Calu3 (cell line): ENCODE measurements at regions not wholly inside any gene's neighbourhood (a gene's known extent, or its start where the extent isn't known, plus 50 kb on each side); places are given as distances from the start of the nearest gene placed in this dataset.

Experiments
- BruUV-seq: library from RNA; stranded (reverse); fragments of 400-500 nt; replicated peaks from 2 replicates; lab custom pipeline; 2021; lab: Mats Ljungman, UMichigan
- CTCF ChIA-PET: fragments of 300-600 bp; sonication (Branson Sonifier 250); formaldehyde crosslinking; loops from one replicate; lab custom pipeline; 2022; ENCODE audit warnings: antibody characterized with exemption; lab: Charles Lee
- DNase-seq: peaks from one replicate; pipeline ENCODE4 v3.0.0; 2022
- H3K27ac Mint-ChIP-seq: one replicate; pipeline ENCODE4 v1.8.0; 2022; ENCODE audit warnings: mixed read lengths; ENCODE audit not compliant: unreplicated experiment
- H3K27me3 Mint-ChIP-seq: one replicate; pipeline ENCODE4 v1.8.0; 2022; ENCODE audit warnings: mixed read lengths; ENCODE audit not compliant: unreplicated experiment
- H3K36me3 Mint-ChIP-seq: one replicate; pipeline ENCODE4 v1.8.0; 2022; ENCODE audit warnings: mild to moderate bottlenecking, moderate library complexity, mixed read lengths; ENCODE audit not compliant: insufficient read depth, unreplicated experiment
- H3K4me1 Mint-ChIP-seq: one replicate; pipeline ENCODE4 v1.8.0; 2022; ENCODE audit warnings: mild to moderate bottlenecking, low read depth, mixed read lengths; ENCODE audit not compliant: unreplicated experiment
- H3K4me3 Mint-ChIP-seq: one replicate; pipeline ENCODE4 v1.8.0; 2022; ENCODE audit warnings: mild to moderate bottlenecking, low read depth, moderate library complexity, mixed read lengths; ENCODE audit not compliant: unreplicated experiment
- H3K9me3 Mint-ChIP-seq: one replicate; pipeline ENCODE4 v1.8.0; 2022; ENCODE audit warnings: low read depth, mixed read lengths; ENCODE audit not compliant: unreplicated experiment
- intact Hi-C: fragments of 100-400 bp; cut with micrococcal nuclease; formaldehyde crosslinking; loops from one replicate; pipeline ENCODE4 v1.10.0; 2022; ENCODE audit not compliant: unreplicated experiment
- TF ChIP-seq, protein P1 (sequence below): fragments of 200-600 bp; IDR thresholded peaks from one replicate; pipeline ENCODE4 v1.8.0; 2022; ENCODE audit warnings: antibody characterized with exemption; ENCODE audit not compliant: unreplicated experiment

DNA sequence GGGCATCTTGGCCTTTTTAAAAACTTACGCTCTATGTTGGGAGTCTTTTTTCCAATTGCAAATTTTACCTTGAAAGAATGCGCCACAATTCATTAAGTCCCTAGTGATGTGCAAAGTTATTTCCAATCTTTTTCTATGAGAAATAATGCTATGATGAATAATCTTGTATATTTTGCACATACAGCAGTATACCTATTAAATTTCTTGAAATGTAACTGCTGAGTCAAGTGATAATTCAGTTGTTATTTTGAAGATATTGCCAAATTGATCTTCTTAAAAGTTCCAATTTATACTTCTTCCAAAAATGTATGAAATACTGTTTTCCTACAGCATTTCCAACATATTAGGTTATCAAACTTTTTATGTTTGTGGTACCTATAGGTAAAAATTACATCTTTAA is 92.8 kb upstream of the PPP2R2B start:
- intact Hi-C loops: no loop called here
- CTCF ChIA-PET: interaction anchor here (0.6 kb wide), 1 partner anchor 606 kb away, joined by 9 read pairs; no protein-coding TSS in a partner anchor
- Mint-ChIP-seq H3K4me1 (no peaks in the 10 kb centered on the region), H3K4me3 (no peak overlapping the region), H3K36me3 (no peaks in the 10 kb centered on the region), H3K27me3 (no peaks in the 10 kb centered on the region), H3K9me3 (no peaks in the 10 kb centered on the region), H3K27ac (no peak overlapping the region)
- no peak for DNase-seq
- no TSS peak for BruUV-seq
- TF ChIP-seq, protein P1, sequence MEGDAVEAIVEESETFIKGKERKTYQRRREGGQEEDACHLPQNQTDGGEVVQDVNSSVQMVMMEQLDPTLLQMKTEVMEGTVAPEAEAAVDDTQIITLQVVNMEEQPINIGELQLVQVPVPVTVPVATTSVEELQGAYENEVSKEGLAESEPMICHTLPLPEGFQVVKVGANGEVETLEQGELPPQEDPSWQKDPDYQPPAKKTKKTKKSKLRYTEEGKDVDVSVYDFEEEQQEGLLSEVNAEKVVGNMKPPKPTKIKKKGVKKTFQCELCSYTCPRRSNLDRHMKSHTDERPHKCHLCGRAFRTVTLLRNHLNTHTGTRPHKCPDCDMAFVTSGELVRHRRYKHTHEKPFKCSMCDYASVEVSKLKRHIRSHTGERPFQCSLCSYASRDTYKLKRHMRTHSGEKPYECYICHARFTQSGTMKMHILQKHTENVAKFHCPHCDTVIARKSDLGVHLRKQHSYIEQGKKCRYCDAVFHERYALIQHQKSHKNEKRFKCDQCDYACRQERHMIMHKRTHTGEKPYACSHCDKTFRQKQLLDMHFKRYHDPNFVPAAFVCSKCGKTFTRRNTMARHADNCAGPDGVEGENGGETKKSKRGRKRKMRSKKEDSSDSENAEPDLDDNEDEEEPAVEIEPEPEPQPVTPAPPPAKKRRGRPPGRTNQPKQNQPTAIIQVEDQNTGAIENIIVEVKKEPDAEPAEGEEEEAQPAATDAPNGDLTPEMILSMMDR: no peak

DNA sequence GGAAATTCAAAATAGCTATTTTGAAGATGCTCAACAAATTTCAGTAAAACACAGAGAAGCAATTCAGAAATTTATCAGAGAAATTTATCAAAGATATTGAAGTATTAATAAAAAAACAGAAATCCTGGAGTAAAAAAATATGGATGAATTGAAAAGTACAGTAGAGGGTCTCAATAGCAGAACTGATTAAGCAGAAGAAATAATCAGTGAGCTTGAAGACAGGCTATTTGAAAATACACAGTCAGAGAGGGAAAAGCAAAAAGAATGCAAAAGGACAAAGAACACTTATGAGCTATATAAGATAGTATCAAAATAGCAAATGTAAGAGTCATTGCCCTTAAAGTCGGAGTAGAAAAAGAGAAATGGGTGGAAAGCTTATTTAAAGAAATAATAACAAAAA is 107.9 kb upstream of the PPP2R2B start:
- peaks cover 18% of the 10 kb centered on the region for H3K27me3 Mint-ChIP-seq
- no peak for DNase-seq
- no peak overlapping the region for H3K4me3 Mint-ChIP-seq
- intact Hi-C loops: no loop called here
- H3K36me3 Mint-ChIP-seq: no peaks in the 10 kb centered on the region
- no TSS peak for BruUV-seq
- TF ChIP-seq, protein P1: no peak
- H3K4me1 Mint-ChIP-seq: no peaks in the 10 kb centered on the region
- H3K27ac Mint-ChIP-seq: no peak overlapping the region
- peaks cover 12% of the 10 kb centered on the region for H3K9me3 Mint-ChIP-seq
- CTCF ChIA-PET: no interaction called here

DNA sequence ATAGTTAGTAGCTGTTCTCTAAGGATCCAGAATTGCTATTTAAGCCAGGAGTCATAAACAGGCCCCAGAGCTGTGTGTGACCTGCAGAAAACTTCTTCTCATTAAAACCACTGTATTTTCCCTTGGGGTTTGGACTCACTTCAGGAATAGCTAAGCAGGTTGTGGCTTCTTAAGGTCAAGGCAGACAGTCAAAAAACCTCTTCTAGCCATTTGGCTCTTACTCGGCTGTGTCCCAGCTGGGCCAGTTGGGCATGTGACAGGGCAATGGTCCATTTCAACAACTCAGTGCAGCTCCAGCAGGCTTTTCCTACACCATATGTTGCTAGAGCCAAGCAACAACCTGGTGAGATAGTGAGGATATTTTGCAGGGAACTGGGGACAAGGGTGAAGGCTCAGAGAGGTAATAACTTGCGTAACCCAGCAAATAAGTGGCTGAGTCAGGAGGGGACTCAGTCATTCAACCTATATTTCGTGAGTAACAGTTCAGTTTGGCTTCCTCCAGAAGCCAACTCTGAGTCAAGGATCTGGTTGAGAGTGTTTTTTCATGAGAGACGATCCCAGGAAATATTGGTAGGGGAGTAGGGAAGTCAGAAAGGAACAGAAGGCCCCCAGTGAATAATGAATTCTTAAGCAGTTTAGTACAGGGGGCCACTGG is 115.4 kb upstream of the PPP2R2B start:
- Mint-ChIP-seq H3K4me1 (no peaks in the 10 kb centered on the region), H3K27ac (no peak overlapping the region), H3K4me3 (no peak overlapping the region), H3K9me3 (peaks cover 3% of the 10 kb centered on the region), H3K27me3 (no peaks in the 10 kb centered on the region), H3K36me3 (no peaks in the 10 kb centered on the region)
- TF ChIP-seq, protein P1: no peak
- intact Hi-C loops: no loop called here
- CTCF ChIA-PET: no interaction called here
- no TSS peak for BruUV-seq
- no peak for DNase-seq

DNA sequence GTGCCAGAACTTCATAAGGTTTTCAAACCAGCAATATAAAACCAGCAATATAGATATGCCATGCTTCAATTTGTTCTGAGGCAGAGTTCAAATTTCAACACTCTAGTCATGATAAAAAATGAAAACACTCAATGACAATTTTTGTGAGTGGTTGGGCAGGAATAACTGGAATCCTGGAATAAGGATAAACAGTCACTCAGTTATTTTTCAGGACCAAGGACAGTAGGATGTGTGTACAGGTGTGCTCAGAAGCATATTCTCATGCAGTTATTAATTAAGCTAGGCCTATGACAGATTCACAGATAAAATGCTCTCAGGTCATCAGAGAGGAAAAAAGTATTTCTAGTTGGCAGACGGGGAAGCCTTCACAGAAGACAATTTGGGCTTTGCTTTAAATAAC is 117.3 kb upstream of the PPP2R2B start:
- no peak overlapping the region for H3K4me3 Mint-ChIP-seq
- H3K27me3 Mint-ChIP-seq: no peaks in the 10 kb centered on the region
- no TSS peak for BruUV-seq
- H3K9me3 Mint-ChIP-seq: no peaks in the 10 kb centered on the region
- TF ChIP-seq, protein P1: no peak
- no peaks in the 10 kb centered on the region for H3K36me3 Mint-ChIP-seq
- no peak overlapping the region for H3K27ac Mint-ChIP-seq
- intact Hi-C loops: no loop called here
- DNase-seq: no peak
- CTCF ChIA-PET: no interaction called here
- no peaks in the 10 kb centered on the region for H3K4me1 Mint-ChIP-seq
